NT2/D1 (cell line): ENCODE measurements at regions not wholly inside any gene's neighbourhood (a gene's known extent, or its start where the extent isn't known, plus 50 kb on each side); places are given as distances from the start of the nearest gene placed in this dataset.

Source experiments
- SUZ12 ChIP-seq: IDR thresholded peaks from 2 replicates; pipeline ENCODE4 v1.6.1; 2011; ENCODE audit not compliant: insufficient read length, insufficient read depth; ENCODE audit errors: extremely low read depth
- YY1 ChIP-seq: IDR thresholded peaks from 2 replicates; pipeline ENCODE4 v1.6.1; 2011; ENCODE audit not compliant: insufficient read length, insufficient read depth
- ZNF274 ChIP-seq: IDR thresholded peaks from 2 replicates; pipeline ENCODE4 v1.6.1; 2011; ENCODE audit warnings: mild to moderate bottlenecking, low read depth, low read length

DNA sequence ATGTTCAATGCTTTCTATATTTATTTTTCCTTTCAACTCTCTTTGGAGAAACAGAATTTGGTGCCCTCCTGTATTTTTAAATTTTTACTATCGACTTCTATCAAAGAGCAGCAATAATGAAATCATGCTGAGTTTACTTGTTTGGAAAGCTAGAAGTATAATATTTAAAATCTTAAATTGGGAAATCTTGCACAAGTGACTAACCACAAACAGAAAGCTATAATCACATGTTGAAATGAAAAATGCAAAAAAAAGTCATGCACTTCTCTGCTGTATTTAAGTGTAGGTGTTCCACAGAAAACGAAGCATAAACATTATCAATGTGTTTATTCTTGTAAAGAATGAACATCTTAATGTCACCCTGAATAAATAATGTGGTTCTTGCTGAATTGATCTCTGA lies 306.1 kb downstream of the PCDH18 start:
- no peak for TF ChIP-seq YY1
- no peak for TF ChIP-seq ZNF274
- TF ChIP-seq SUZ12, result no peak
